Uterus (tissue), 3 donors: ENCODE measurements at regions not wholly inside any gene's neighbourhood (a gene's known extent, or its start where the extent isn't known, plus 50 kb on each side); places are given as distances from the start of the nearest gene placed in this dataset.

Experiments
- DNase-seq, 2 donors: peaks; one replicate each; pipeline ENCODE4 v3.0.0-alpha.2; 2019 to 2020
- H3K27ac ChIP-seq, 2 donors: fragments of 200-600 bp; sonication (generic); 1 replicate in 1 of 2; 2 replicates in 1 of 2; pipeline ENCODE4 v1.5.1; 2016 to 2018
- H3K27me3 ChIP-seq, 2 donors: fragments of 200-600 bp; sonication (generic); one replicate each; pipeline ENCODE4 v1.5.1; 2018 to 2019; ENCODE audit warnings: control low read depth in 1 of 2
- H3K36me3 ChIP-seq, 2 donors: fragments of 200-600 bp; sonication (generic); one replicate each; pipeline ENCODE4 v1.5.1; 2019; ENCODE audit warnings: control low read depth in 1 of 2
- H3K4me1 ChIP-seq, 2 donors: fragments of 200-600 bp; sonication (generic); one replicate each; pipeline ENCODE4 v1.5.1; 2018 to 2019; ENCODE audit warnings: control low read depth in 1 of 2
- H3K4me3 ChIP-seq, 2 donors: fragments of 200-600 bp; sonication (generic); 1 replicate in 1 of 2; 2 replicates in 1 of 2; pipeline ENCODE4 v1.5.1; 2018 to 2019; ENCODE audit warnings: mild to moderate bottlenecking in 1 of 2
- H3K9me3 ChIP-seq, 2 donors: fragments of 200-600 bp; sonication (generic); one replicate each; pipeline ENCODE4 v1.5.1; 2019; ENCODE audit warnings: control low read depth in 1 of 2
- CTCF ChIP-seq, 4 experiments: fragments of 200-600 bp in 2 of 4; fragments of 450-650 bp in 2 of 4; sonication (generic) in 2 of 4; IDR thresholded peaks; one replicate each; pipeline ENCODE4 v1.5.1; 2016 to 2019; ENCODE audit warnings: antibody characterized with exemption in 4 of 4, mild to moderate bottlenecking in 2 of 4, moderate library complexity in 1 of 4
- POLR2A ChIP-seq, 2 donors: fragments of 450-650 bp; IDR thresholded peaks; one replicate each; pipeline ENCODE4 v1.6.1; 2016; ENCODE audit warnings: antibody characterized with exemption in 2 of 2, mild to moderate bottlenecking in 1 of 2, moderate library complexity in 1 of 2
- intact Hi-C: fragments of 100-400 bp; cut with DNase I; formaldehyde crosslinking; loops from one replicate; pipeline ENCODE4 v1.15.1; 2023; ENCODE audit warnings: low total_unique reads
- donor health status: DM: yes; HTN: yes; CAD: no.

- Histone ChIP-seq H3K27me3 (no peaks in the 10 kb centered on the region), H3K27ac (no peak overlapping the region), H3K9me3 (no peaks in the 10 kb centered on the region), H3K4me1 (no peaks in the 10 kb centered on the region), H3K4me3 (no peak overlapping the region), H3K36me3 (no peaks in the 10 kb centered on the region)
- DNase-seq, result no peak
- intact Hi-C loops, result no loop called here
- no peak for TF ChIP-seq POLR2A (IDR thresholded peaks at IDR 0.05)
- TF ChIP-seq CTCF (IDR thresholded peaks at IDR 0.05), result no peak
Measured at GRCh38 chr19:31699421-31699820, 350.2 kb upstream of the TSHZ3 start.

- TF ChIP-seq CTCF (IDR thresholded peaks at IDR 0.05) (no peak), POLR2A (IDR thresholded peaks at IDR 0.05) (no peak)
- DNase-seq, result no peak
- Histone ChIP-seq H3K27me3 (no peaks in the 10 kb centered on the region), H3K4me3 (no peak overlapping the region), H3K36me3 (no peaks in the 10 kb centered on the region), H3K9me3 (no peaks in the 10 kb centered on the region), H3K27ac (no peak overlapping the region), H3K4me1 (no peaks in the 10 kb centered on the region)
- intact Hi-C loops, result no loop called here
Measured at GRCh38 chr19:31701146-31701545, 351.9 kb upstream of the TSHZ3 start.

- H3K4me1 ChIP-seq, result no peaks in the 10 kb centered on the region
- no peak overlapping the region for H3K4me3 ChIP-seq
- intact Hi-C loops, result no loop called here
- DNase-seq, result no peak
- TF ChIP-seq CTCF (IDR thresholded peaks at IDR 0.05), result no peak
- TF ChIP-seq POLR2A (IDR thresholded peaks at IDR 0.05), result no peak
- H3K27ac ChIP-seq, result no peak overlapping the region
- no peaks in the 10 kb centered on the region for H3K27me3 ChIP-seq
- no peaks in the 10 kb centered on the region for H3K9me3 ChIP-seq
- H3K36me3 ChIP-seq, result no peaks in the 10 kb centered on the region
Measured at GRCh38 chr19:31705656-31706055, 356.4 kb upstream of the TSHZ3 start.

DNA sequence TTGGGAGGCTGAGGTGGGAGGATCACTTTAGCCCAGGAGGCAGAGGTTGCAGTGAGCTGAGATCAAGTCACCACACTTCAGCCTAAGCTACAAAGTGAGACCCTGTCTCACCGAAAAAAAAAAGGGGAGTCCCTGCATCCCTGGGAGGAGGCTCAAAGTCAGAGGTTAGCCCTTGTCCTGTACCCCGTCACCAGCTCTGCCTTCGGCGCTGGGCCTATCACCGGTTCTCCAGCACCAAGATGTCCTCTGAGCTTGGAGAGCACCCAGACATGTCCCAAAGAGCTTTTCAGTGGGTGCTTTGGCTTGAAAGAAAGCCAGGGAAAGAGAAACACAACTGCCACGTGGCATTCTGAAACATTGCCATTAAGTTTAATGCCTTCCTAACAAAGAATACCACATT is 356.9 kb upstream of the TSHZ3 start:
- H3K4me3 ChIP-seq, result no peak overlapping the region
- intact Hi-C loops, result no loop called here
- H3K27ac ChIP-seq, result no peak overlapping the region
- no peak for DNase-seq
- H3K9me3 ChIP-seq, result no peaks in the 10 kb centered on the region
- no peak for TF ChIP-seq POLR2A (IDR thresholded peaks at IDR 0.05)
- no peak for TF ChIP-seq CTCF (IDR thresholded peaks at IDR 0.05)
- no peaks in the 10 kb centered on the region for H3K27me3 ChIP-seq
- H3K4me1 ChIP-seq, result no peaks in the 10 kb centered on the region
- no peaks in the 10 kb centered on the region for H3K36me3 ChIP-seq

DNA sequence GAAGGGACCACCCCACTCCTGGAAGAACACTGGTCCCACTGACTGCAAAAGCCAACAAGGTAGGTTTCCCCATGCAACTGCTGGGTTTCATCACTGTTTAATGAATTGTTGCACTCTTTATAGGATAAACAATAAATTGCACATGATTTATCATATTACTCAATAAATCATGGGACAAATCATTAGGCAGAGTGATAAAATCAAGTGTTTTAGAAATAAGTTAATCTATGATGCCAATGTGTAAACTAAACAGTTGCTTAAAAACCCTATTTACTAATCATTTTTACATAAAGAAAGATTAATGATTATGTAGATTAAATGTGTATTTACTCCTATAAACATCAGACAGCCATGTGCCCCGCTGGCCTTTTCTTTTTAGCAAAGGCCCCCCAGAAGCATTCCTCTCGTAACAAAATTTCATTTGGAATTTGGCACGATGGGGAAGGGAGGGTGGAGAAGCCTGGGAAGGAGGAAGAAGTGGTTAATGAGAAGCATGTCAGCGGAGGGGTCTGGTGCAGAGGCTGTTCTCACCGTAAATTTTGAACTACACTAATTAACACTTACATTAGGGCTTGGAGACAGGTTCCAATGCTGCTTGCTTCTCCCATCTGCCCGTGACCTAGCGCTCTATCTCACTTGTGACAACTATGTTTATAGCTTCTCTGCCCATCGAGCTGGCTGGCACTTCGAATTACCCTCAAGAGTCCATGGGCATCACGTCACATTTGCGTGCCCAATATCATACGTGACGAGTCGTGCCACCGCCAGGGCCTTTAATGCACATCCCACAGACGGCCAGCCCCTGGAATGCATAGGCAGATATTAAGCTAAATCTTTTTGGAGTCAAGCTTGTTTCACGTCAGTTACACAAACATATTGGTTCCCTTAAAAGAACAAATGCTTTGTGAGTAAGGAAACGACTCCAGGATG is 357.7 kb upstream of the TSHZ3 start:
- no peak overlapping the region for H3K4me3 ChIP-seq
- no peak overlapping the region for H3K27ac ChIP-seq
- TF ChIP-seq CTCF (IDR thresholded peaks at IDR 0.05) (no peak), POLR2A (IDR thresholded peaks at IDR 0.05) (no peak)
- DNase-seq, result no peak
- H3K9me3 ChIP-seq, result no peaks in the 10 kb centered on the region
- intact Hi-C loops, result no loop called here
- H3K4me1 ChIP-seq, result no peaks in the 10 kb centered on the region
- H3K36me3 ChIP-seq, result no peaks in the 10 kb centered on the region
- no peaks in the 10 kb centered on the region for H3K27me3 ChIP-seq
